HG03196 (cell line): ENCODE measurements at regions not wholly inside any gene's neighbourhood (a gene's known extent, or its start where the extent isn't known, plus 50 kb on each side); places are given as distances from the start of the nearest gene placed in this dataset.
"Not testable (repeated sequence)": the region's sequence is repeated elsewhere in the genome, so short reads cannot be mapped to it uniquely, and the experiment has no call there.

Experiments
- ATAC-seq: cut with Tn5 transposase; IDR thresholded peaks from one replicate; pipeline ENCODE4 v1.9.1; 2021; ENCODE audit not compliant: unreplicated experiment

- no peak for ATAC-seq
Measured at GRCh38 chr2:234251326-234252271, 201.1 kb downstream of the SPP2 start.

DNA sequence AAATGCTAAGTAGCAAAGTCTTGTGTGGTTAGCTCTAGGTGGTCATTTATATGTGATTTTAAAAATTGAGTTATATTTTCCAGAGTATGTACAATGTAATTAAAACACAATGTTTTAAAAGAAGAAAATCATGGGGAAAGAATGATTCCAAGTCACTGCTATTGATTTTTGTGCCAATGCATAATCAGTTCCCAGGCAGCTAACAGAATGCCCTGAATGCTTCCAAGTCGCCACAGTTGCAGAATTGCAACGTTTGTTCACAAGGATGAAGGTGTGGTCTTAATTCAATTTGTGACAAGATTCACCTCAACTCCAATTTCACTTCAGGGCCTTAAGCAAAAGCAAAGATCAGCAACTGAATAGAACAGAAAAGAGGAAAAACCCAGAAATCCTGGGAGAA is 200.4 kb downstream of the SPP2 start:
- ATAC-seq: no peak

DNA sequence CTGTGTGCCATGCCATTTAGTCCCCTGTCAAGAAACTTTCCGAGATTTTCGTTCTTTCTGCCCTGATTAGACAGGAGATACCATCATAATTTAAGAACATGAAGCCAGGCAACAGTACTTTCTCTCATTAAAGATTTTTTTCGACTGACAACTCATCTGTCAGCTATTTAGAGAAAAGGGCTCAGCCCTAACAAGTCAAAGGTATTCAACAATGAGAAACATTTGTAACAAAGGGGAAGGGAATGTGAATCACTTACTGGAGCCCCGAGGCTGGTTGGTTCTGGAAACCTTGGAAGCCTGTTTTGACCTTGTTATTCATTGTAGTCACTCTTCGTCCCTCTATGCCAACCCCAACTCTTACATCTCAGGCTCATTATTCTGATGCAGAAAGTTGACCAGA is 199.4 kb downstream of the SPP2 start:
- no peak for ATAC-seq

- no peak for ATAC-seq
Measured at GRCh38 chr2:234249034-234249735, 198.7 kb downstream of the SPP2 start.

- not testable (repeated sequence) for ATAC-seq
Measured at GRCh38 chr2:234248213-234248710, 197.8 kb downstream of the SPP2 start.

- no peak for ATAC-seq
Measured at GRCh38 chr2:234247453-234248180, 197.1 kb downstream of the SPP2 start.

DNA sequence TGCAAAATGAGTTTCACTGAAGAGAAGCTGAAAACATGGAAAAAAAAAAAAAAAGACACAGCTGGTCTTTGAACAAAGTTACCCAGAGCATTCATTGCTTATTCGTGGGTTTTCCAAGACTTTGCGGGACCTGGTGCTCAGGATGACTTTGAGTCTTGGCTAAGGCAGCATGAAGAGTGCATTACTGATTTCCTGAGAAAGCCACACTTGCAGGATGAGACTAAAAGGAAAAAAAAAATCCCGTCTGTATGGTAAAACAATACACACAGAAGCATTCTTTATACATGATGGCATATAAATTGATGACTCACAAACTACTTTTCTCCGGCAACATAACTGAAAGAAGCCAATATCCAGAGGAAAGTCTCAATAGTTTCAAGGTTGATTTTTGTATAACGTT is 195.4 kb downstream of the SPP2 start:
- no peak for ATAC-seq

DNA sequence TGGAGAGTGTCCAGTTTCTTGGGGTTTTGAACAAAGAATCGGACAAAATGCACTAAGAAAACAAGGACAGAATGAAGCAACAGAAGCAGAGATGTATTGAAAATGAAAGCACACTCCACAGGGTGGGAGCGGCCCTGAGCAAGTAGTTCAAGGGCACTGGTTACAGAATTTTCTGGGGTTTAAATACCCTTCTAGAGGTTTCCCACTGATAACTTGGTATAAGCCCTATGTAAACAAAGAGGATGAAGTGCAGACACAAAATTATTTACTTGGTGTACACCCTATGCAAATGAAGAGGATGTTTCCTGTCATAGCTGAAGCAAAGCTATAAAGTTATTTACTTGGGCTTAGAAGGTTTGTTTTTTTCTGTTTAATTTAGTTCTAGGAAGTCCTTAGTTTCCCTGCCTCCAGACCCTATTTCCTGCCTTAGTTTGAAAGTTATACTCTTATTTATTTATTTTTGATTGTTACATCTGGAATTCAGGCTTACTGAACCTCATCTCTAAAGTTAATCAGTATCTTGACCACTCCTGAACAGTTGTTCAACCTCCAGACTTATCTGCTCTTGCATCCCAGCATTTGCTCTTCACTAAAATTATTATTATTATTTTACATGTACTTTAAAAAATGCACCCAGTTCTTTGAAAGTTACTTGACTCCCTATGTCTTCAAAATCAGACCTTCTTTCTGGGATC is 193.5 kb downstream of the SPP2 start:
- ATAC-seq: no peak

GRCh38 chr2:234242459-234242836 is 191.9 kb downstream of the SPP2 start:
- ATAC-seq: no peak

DNA sequence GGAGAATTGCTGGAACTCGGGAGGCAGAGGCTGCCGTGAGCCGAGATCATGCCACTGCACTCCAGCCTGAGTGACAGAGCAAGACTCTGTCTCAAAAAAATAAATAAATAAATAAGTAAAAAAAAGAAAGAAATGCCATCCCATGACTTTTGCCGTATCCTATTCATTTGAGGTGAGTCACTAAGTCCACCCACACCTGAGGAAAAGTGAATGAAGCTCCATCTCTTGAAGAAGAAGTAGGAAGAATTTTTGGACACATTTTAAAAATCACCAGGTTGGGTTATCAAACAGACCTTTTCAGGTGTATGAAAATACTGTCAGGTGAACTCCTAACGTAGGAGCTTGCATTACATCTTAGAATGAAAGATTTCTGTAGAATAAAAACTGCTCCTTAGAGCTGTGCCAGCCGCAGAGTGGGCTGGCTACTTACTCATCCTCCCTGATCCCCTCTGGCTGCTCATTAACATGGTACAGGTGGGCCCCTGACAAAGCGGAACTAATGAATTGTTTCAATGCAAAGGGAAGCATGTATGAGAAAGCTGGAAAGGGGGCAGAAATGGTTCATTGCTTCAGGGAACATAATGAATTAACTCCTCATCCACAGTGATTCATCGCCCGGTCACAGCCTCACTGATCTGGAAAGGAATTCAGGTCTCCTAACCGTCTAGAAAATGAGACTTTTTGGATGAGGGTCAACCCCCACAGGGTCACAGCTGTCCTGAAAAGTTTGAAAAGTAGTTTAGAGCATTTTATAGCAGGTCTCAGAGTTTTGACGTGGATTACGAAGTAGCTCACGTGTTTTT is 191.4 kb downstream of the SPP2 start:
- ATAC-seq: no peak

- ATAC-seq: no peak
Measured at GRCh38 chr2:234240917-234241316, 190.4 kb downstream of the SPP2 start.

- no peak for ATAC-seq
Measured at GRCh38 chr2:234235191-234235590, 184.7 kb downstream of the SPP2 start.

GRCh38 chr2:234231460-234231859 is 181.0 kb downstream of the SPP2 start:
- ATAC-seq: no peak

GRCh38 chr2:234219046-234219310 is 168.5 kb downstream of the SPP2 start:
- no peak for ATAC-seq

GRCh38 chr2:234218266-234219045 is 168.0 kb downstream of the SPP2 start:
- ATAC-seq: no peak

DNA sequence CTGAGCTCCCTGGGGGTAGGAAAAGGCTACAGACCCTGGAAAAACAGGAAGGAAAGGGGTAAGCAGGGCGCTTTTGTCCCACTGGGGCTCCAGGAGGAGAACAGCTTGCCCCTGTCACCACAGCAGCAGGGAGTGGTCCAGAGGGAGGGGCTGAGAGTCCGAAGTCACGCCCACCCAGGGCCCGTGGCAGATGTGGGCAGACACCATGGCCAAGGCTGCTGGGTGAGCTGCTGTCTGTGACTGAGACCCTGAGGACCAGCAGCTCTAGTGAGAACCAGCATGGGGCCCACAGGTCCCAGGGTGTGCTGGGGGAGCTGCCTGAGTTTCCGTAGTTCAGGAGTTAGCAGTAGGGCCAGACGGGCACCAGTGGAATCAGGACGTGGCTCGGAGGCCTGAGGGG is 162.0 kb downstream of the SPP2 start:
- ATAC-seq: no peak

DNA sequence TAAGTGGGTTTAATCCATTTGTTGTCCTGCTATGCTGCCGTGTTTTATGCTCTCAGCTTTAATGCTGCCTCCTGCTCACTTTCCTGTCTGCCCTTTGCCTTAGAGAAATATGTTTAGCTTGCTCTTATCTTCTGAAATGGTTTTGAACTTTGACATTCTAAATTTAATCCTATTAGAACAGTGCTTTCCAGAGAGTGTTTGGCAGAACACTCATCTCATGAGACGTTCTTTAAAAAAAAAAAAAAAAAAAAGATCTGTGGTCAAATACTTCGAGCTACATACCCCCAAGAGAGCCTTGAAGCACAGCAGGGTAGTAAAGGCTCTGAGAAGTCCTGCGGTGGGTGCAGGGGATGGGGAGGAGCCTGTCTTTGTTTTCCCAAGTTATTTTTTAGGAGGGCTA is 161.3 kb downstream of the SPP2 start:
- no peak for ATAC-seq

DNA sequence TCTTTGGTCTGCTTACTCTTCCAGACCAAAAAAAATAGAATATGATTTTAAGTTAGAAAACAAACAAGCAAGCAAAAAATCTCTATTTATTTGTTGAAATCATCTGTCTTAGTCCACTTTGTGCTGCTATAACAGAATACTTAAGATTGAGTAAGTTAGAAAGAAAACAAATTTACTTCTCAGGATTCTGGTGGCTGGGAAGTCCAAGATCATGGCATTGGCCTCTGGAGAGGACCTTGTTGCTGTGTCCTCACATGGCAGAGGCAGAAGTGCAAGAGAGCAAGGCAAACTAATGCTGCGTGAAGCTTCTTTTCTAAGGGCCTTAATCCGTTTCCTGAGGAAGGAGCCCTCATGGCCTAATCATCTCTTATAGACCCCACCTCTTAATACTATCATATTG is 156.2 kb downstream of the SPP2 start:
- no peak for ATAC-seq

DNA sequence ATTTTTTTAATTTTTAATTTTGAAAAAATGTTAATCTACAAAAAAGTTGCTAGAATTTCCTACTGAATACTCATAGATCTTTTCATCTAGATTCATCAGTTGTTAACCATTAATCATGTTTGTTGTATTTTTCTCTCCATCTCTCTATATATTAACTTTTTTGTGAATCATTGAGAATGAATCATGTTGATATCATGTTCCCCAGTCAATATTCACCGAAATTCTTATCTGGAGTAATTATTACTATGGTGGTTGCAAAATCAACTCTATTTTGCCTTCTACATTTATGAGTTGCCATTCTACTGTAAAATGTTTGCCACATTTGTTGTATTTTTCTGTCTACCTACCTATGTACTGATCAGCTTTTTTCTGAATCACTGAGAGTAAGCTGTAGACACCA is 154.0 kb downstream of the SPP2 start:
- ATAC-seq: no peak
